Stimulated activated CD4-positive, alpha-beta T cell treated with anti-CD3 and anti-CD28 coated beads, TNF-alpha, amount 100 ng/mL, for 1 hour (primary cell): ENCODE measurements at regions not wholly inside any gene's neighbourhood (a gene's known extent, or its start where the extent isn't known, plus 50 kb on each side); places are given as distances from the start of the nearest gene placed in this dataset.

Experiments
- DNase-seq, 3 donors: peaks; one replicate each; pipeline ENCODE4 v3.0.0-alpha.2; 2020; ENCODE audit warnings: low read depth in 3 of 3, low spot score in 1 of 3

DNA sequence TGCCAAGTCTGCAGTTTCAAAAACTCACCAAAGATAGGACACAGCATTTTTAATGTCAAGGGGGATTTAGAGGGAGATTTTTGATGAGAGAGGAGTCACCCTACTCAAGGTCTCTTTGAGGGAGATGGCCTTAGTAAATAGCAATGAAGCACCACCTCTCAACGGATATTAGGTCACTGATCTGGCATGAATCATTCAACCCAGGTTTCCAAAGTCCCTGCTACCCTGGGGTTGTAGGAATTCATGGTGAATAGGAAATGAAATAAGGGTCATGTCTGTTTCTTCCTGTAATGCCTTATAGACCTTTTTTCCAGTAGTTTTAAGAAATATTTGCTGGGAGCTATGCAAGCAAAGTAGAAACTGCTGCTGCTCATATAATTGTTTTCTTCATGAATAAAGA is 2154.9 kb downstream of the LRRC4C start:
- no peak for DNase-seq

DNA sequence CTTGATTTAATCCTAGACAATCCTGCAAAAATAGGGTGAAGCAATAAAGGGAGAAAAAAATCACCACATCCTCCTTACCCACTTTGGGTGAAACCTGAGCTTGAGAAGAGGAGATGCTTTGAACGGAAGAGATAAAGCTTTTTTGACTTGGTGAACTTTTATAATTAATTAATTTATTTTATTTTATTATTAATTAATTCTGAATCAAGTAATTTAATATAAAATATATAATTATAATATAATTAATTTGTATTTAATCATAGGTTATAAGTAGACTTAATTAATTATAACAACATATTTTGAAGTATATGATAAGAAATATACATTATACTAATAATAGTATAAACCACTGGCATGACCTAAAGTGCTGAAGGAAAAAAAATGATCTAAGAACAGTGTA is 2164.8 kb downstream of the LRRC4C start:
- DNase-seq = no peak

DNA sequence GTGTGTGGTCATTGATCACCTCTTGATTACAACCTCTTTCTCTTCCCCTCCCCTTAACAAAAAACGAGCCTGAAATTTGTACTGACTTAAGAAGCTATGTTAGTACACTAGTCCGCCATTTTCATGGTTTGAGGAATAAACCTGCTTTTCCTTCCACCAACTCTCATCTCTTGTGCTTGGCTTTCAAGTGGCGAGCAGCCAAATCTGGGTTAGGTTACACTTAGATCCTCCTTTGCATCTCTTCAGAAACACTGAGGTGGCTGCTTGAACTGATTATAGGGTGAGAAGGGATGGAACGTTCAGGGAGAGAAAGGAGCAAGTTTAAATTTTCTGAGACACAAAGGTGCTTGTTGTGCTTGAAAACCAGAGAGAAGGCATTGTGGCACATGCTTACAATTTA is 2171.4 kb downstream of the LRRC4C start:
- DNase-seq = no peak

DNA sequence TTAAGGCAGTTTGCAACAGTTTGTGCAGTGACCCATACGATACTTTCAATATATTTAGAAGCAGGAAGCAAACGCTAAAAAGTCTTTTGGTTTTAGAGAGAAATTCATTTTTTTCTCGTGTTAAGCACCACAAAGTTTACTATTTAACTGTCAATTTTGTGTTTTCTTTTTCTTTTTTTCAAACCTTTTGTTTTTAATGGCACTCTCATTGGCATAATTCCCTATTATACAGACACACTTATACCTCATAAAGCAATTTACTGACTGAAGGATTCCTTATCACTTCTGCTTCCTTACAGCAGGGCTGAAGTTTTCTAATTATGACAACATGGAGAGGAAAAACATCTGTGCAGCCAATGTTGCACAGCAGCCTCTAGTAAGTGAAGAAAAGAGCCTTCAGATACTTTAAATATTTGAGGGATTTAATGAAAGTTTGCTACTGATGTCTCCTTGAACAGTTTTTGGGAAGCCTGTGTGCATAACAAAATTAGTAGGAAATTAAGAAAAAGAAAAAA is 2191.2 kb downstream of the LRRC4C start:
- DNase-seq = no peak

DNA sequence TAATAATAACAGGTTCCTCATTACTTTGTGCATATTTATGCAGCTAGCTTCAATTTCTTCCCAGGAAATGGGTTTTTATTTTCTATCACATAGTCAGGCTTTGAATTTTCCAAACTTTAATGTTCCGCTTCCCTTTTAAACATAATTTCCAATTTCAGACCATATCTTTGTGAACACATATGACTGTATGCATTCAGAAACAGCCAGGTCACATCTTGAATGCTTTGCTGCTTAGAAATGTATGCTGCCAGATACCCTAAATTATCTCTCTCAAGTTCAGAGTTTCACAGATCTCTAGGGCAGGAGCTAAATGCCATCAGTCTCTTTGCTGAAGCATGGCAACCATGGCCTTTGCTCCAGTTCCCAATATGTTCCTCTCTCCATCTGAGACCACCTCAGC is 2203.8 kb downstream of the LRRC4C start:
- no peak for DNase-seq

DNA sequence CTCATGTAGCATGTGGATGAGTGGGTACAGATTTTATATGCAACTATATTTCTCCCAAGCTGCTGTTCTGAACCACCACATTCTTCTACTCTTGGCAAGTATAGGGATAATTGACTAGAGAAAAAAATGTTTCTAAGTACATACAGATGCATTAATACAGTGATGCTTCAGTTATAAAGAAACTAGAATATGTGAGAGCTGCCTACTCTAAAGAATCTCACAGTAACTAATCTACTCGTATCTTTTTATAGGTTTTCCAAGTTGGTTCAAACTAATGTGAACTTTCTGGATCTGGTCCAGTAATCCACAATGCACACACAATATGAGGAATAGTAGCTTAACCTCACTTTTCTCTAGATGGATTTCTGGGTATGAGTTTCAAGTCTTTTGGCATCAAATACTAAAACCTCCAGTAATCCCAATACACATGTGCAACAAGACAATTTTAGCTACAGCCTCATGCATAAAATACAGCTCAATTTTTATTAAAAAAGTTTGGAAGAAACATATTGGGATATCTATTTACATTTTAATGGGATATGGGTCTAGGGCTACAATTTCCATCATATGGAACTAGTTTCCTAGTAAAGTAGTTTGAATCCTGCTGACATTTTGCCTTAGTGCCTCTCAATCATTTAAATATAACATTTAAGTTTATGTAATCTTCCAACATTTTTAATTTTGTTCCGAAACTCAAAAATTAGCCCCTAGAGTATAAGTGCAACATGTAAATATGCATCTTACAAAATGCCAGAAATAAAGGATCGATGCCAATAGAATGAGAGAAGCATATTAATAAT is 2209.7 kb downstream of the LRRC4C start:
- DNase-seq = no peak

DNA sequence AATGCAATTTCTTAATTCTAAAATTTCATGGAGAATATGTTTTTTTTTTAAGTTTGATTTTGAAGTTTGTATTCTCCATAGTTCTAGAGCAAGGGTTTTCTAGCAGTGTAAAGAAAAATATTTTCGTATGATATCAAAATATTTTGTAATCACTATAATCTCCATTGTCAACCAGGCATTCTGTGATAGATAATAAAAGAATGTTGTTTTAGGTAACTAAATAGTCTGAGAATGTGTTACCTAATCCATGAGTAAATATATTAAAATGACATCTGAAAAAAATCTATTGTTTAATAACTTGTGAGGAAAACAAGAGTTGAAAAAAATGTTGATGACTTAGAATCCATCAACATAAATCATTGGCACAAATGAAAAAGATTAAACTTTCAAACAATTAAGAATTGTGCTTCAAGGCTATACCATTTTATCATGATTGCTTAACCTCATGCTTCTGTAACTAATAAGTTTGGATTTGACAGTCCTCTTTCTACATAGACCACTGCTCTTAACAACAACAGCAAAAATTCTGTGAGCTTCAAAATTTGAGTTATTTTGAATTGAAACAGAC is 2211.8 kb downstream of the LRRC4C start:
- DNase-seq = no peak

DNA sequence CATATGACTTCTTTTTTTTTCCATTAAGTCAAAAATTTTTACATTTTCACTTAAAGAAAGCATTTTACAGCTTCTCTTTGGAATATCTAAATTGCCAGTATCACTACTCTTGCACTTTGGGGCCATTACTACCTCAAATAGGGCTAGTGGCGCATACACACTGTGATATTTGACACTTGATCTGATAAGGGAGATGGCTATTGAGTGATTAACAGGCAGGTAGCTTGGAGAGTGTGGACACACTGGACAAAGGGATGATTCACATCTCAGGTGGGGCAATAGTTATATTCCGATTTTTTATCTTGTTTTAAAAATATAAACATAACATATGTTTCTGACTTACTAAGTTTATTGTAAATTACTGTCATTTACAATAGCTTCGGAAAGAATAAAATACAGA is 2219.9 kb downstream of the LRRC4C start:
- no peak for DNase-seq

DNA sequence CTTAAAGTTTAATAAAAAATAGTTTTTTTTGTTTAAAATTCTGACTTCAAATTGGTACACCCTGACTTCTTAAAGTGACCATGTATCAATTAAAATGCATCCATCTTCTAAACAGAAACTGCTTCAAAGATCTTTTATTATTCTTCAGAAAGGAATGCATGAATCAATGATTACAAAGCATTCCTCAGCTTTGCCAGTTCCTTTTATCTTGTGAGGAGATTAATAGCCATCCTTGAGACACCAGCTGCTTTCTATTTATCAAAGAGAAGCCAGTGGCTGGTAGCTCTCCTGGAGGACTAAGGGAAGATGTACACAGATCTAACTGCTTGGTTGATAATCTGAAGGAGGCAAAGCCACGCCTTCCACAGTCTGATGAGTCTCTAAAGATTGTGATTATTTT is 2222.5 kb downstream of the LRRC4C start:
- DNase-seq = no peak

DNA sequence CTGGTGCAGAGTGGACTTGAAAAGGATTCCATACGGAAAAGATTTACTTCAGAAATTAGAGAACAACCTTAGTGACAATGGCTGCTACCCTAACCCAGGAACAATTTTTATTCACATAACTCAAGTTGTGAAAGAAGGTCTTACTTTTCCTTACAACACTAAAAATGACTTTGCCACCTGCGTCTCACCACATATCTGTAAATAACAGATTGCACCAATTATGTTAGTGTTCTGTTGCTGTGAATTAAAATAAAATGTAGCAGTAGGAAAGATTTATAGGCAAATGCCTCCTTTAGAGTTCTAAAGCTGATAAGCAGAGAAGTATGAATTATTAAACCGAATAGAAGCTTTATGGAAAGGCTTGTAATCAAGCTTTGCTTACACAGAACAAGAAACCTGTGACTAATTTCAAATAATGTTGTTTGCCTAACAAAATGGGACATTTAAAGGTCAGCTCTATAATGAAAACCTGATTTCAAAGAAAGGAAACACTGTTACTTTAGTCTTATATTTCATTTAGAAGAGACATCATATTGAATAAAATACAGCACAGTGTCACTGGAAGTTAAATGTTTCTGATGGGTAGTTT is 2237.8 kb downstream of the LRRC4C start:
- DNase-seq = no peak

DNA sequence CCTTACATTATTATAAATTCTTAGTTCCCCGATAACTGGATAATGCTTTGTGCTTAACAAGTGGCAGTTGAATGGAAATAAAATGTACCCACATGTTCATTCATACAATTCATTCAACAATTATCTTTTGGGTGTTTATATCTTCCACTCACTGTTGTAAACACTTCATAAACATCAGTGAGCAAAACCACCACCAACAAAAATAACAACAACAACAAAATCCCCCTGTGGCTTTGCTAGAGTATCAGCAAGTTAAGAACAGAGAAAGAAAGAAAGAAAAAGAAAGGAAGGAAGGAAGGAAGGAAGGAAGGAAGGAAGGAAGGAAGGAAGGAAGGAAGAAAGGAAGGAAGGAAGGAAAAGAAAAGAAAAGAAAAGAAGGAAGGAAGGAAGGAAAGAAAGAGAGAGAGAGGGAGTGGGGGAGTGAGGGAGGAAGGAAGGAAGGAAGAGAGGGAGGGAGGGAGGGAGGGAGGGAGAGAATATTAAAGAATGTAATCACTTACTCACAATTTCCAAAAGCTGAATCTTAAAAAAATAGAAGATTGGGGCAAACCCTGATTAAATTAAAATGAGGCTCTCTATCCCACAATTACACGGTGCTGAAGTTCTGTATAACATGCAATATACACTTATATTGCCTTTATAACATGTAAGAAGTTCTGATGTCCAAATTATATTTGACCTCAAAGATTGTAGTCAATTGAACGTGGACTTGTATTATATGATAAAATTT is 2238.8 kb downstream of the LRRC4C start:
- DNase-seq = no peak

DNA sequence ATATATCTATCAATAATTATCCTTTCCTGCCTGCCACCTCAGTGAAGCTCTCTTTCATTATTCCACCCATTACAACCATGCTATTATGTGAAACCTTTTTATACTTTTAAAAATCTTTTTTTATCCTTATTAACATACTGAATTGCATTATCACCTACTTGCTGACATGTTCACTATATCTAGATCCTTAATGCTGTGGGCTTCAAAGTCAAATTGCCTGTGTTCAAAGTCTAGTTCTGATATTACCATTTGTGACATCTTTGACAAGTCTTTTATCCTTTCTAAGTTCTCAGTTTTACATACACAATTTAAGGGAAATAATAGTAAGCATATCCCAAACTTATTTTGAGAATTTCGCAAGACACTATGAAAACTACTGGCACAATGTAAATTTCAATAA is 2239.4 kb downstream of the LRRC4C start:
- no peak for DNase-seq

DNA sequence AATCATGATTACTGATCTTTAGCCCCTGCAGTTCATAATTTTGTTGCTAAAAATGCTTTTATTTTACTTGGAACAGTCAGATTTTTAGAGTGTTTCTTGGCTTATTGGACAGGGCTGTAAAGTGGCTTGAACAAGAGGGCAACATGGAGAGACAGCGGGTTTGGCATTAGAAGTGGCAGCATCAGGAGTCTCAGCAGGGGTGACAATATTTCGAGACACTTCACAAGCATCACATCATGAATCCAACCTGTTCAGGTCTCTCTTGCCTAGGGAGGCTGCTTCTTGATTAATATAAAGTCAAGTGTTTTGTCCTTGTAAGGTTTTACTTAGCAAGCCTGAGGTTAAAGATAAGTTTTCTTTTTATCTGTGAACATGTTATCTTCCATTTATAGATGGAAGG is 2249.5 kb downstream of the LRRC4C start:
- no peak for DNase-seq

DNA sequence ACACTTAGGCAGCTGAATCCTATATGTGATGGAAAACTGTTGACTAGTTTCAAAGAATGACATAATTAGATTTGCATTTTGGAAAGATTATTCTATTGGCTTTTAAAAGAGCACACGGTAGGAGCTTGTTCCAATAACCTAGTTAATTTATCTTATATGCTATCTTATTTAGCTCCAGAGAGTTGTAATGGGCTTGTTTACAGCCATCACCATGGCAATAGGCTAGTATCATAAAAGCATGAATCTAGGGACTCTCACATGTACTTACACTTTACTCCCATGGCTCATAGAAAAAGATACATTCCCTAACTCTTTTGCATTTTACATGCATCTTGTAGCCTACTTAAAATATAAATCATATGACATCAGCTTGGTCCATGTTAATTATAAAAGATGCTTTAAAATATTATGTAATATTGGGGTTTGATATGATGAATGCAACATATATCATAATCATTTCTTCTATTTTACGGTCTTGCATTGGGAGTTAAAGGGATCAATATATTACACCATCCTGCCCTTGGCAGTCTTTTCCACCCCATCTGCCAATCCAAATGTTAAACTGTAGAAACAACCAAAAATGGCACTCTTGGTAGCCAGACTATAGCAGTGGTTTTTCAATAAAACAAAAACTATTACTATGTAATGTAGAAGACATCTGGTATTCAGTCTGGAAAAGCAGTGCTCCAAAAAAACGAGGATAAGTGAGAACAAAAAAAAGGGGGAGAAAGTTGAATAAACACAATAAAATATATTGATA is 2254.0 kb downstream of the LRRC4C start:
- DNase-seq = no peak

DNA sequence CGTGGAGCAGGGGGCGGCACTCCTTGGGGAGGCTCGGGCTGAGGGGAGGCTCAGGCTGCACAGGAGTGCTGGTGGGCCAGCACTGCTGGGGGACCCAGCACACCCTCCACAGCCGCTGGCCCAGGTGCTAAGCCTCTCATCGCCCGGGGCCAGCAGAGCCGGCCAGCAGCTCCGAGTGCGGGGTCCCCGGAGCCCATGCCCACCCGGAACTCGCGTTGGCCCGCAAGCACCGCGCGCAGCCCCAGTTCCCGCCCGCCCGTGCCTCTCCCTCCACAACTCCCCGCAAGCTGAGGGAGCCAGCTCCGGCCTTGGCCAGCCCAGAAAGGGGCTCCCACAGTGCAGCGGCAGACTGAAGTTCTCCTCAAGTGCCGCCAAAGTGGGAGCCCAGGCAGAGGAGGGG is 2266.8 kb downstream of the LRRC4C start:
- no peak for DNase-seq

DNA sequence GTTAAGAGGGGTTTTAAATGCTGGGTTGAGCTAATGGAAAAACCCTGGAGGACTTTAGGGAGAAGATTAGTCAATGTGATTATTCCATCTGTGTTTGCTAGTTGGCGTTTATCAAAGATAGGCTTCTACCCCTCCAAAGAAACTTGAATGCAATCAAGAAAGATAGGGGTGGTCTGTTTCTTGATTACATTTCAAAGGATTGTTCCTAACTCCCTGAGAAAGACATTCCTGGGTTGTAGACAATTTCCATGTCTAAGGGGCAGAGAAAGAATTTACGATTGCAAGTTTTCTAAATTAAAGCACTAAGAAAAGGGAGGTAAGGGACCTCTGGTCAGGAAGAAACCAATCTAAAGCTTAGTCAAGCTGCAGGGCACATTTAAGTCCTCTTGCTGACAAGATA is 2268.7 kb downstream of the LRRC4C start:
- no peak for DNase-seq

DNA sequence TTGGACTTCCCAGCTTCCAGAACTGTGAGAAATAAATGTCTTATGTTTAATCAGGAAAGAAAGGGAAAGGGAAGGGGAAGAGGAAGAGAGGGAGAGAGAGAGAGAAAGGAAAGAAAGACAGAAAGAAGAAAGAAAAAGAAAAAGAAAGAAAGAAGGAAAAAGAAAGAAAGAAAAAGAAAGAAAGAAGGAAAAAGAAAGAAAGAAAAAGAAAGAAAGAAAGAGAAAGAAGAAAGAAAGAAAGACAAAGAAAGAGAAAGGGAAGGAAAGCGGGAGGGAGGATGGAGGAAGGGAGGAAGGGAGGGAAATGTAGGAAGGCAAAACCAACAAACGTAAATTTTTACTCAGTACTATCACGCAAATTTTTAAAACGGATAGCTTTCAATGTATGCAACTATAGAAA is 2281.8 kb downstream of the LRRC4C start:
- no peak for DNase-seq

DNA sequence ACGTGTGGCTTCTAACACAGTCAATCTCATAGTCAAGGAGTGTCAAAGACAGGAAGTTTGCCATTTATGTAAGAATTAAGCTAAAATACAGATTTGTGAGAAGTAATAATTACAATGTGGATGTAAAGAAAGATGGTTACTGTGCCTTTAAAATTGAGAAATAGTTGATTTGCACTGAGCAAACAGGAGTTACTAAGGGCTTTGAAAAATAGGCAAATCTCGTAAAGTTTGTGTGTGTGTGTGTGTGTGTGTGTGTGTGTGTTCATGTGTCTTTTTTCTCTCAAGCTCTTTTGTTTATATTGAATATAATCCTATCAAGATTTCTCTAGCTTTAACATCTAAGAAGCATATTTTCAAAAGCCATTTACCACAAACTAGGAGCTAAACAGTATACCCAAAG is 2284.5 kb downstream of the LRRC4C start:
- DNase-seq = no peak

DNA sequence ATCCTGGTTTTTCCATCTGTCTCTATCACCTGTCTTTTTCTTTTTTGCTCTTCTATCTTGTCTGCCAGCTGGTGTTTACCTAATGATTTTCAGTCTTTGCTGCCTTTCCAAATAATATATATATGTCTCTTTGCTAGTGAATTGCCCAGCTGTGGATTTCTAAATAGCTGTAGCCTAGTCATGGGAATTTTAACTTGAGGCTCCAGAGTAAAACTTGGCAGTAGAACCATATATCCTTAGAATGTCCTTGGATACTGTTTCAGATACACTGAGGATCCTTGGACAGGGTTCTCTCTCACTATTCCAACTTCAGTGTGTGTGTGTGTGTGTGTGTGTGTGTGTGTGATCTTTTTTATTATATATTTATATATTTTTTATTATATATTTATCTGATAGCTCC is 2285.3 kb downstream of the LRRC4C start:
- no peak for DNase-seq

DNA sequence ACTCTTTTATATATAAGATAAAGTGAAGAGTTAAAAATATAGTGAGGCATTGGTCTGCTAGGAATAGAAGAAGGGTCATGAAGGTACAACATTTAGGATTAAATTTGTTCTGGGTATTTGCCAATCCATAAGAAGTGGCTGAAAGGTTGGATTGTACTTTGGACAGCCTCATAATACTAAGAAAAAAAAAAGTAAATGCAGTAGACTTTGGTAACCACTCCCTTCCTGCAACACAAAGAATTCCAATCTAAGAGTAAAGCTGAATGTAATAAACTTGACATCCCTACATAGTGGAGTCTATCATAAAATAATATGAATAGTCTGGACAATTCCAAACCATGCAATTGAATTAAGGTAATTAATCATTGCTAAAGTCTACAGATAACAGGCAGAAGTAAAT is 2294.4 kb downstream of the LRRC4C start:
- DNase-seq = no peak

DNA sequence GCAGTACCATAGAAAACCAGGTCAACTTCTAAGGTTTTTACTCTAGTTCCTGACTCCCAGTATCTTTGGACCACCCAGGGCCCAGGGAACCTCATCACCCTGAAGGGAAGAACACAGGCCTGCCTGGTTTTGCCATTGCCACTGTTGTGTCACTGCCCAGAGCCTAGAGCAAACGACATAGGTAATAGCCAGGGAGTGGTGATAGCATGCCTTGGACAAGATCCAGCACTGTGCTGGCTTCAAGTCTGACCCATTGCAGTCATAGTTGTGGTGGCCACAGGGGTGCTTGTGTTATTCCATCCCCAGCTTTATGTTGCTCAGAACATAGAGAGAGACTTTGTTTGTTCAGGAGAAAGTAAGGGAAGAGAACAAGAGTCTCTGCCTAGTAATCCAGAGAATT is 2310.2 kb downstream of the LRRC4C start:
- DNase-seq = no peak
